HG03378 (cell line): ENCODE measurements at regions not wholly inside any gene's neighbourhood (a gene's known extent, or its start where the extent isn't known, plus 50 kb on each side); places are given as distances from the start of the nearest gene placed in this dataset.

Source experiments
- ATAC-seq: cut with Tn5 transposase; IDR thresholded peaks from one replicate; pipeline ENCODE4 v1.9.1; 2021; ENCODE audit warnings: mild to moderate bottlenecking, moderate library complexity; ENCODE audit not compliant: unreplicated experiment

DNA sequence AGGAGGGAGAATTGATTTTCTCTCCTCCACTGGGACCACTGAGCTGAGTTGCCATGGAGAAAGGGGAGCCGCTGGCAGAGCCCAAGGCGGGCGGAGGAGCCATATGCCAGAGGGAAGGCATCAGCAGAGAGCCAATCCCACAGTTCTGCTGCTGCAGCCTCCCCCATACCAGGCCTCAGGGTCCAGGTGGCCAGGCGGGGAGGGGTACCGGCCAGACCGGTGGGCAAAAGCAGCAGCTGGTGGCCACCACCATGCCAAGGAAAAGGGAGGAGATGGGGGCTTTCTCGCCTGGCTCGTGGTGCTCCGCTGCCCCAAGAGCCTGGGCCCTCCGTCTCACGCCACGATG, 72.8 kb downstream of the PITPNM2 start:
- no peak for ATAC-seq

DNA sequence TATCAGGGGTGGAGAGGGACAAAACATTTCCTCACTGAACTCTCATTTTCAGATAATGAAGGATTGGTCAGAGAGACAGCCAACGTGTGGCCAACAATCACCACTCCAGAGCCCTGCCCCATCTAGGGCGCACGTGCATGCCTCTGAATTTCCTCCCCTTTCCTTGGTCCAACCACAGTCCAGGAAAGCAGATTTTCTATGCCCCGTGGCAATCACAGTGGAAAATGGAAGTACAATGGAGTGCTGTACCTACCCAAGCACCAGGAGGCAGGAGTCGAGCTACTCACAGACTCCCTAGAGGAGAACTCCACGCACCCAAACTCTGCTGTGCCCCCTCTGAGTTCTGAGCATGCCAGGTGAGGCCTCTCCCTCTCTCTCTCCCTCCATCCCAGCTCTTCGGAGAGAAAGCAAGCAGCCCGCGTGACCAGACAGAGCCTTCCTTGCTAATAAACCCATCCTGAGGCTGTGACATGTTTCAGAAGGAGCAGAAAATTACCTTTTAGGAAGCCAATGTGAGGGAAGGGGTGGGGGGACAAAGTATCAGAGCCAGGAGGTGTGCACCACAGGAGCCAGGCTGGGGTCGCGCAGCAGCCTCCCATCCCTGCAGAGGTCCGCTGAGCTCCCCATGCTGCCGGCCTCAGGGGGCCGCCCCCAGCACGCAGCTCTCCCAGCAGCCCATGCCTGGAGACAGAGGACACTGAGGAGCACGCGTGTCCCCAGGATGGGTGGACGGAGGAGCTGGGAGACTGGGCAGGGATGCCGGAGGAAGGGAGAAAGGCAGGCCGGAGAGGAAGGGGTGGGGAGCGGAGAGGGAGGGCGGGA, 73.4 kb downstream of the PITPNM2 start:
- no peak for ATAC-seq

DNA sequence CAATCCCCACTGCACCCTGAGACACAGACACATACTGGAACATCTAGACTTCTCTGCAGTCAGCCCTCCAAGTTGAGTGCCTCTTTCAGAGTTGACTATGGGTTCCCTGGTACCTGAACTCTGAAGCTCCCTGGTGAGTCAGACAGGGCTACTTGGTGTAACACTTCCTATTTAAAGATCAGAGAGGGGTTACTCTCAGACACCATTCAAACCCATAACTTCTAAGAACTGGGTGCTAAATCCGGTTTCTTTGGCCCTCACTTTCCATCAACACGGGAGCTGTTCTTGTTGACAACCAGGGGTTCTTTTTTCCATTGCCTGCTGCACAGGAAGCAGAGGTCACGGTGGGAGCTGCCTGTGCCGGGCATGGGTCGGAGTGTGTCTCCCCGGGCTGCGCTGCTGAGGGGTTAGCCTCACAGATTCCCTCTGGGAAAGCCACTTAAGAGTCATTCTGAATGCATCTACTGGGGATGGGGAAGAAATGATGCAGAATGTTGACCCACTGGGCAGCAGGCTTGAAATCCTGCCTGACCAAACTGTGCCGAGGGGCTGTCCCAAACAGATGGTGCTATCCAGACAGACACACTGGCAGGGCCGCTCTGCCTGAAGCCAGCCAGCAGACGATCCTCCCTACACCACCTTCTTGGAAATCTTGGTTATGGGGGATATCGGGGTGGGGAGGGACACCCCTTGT, 74.1 kb downstream of the PITPNM2 start:
- no peak for ATAC-seq

DNA sequence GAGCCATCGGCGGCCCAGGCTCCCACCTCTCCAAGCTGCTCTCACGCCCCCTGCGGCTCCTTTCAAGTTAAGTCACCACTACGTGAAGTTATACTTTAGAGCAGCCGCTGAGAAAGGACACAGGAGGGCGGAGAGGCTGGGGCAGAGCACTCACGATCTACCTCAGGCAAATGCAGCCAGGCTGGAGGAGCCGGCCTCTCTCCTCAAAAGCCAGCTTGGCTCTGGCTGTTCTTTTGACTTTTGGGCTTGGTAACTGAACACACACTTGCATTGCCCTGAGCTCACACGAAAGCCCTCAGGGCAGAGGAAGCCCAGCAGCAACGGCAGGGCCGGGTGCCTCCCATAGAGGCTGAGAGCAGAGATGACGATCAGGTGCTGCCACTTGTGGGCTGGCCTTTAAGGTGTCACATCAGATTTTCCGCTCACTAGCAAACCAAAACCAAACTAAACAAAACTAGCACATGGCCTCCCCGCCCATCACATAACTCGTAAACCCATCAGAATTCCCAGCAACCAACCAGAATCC, 75.2 kb downstream of the PITPNM2 start:
- ATAC-seq: no peak

DNA sequence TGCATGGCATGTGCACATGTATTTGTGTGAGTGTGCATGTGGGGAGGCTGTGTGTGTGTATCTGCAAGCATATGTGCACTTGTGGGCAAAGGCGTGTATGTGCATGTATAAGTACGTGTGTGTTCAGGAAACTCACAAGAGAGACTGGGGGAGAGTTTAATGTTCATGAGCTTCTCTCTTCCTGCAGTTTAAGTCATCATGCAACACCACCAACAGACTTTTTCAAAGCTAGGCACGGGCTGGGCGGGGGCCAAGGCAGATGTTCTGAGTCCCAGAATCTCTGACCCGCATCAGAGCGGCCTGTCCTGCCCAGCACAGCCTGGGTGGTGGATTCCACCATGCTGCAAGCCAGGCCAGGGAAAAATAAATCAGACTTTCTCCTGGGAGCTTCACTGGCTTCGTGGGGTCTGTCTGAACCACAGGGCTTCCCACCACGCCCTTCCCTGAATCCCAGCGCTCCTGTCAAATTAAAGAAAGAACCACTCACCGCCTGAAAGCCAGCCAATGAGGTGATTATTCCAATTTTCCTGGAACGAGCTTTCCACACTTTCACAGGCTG, 75.7 kb downstream of the PITPNM2 start:
- ATAC-seq: no peak

DNA sequence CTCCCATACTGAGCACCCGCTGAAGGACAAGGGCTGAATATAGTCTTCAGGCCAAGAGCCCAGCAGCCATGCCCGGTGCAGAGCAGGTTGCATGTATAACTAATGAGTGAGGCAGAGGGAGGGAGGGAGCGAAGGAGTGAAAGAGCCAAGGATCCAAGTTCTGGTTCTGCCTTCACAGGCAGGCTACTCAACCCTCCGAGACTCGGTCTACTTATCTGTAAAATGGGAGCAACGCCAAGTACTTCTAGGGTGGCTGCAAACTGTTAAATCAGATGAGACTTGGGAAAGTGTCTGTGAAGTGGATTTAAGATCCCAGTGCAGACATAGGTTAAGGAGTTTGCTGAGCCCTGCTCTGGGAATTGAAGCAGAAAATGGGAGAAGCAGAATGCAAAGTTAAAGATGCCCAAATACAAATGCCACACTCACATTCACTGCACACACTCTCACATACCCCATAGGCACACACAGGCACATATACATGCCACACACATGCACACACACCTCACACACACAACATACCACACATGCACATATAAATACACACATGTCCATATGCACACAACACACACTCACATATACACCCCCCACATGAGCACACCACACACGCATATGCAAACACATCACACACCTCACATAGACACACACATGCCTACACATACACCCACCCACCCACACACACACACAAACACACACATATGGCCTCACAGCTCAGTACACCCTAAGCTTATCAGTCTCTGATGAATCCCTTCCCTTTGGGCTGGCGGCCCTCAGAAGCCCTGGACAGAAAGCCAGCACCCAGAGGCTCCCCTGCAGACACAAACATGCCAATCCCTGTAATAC, 76.7 kb downstream of the PITPNM2 start:
- ATAC-seq: no peak

DNA sequence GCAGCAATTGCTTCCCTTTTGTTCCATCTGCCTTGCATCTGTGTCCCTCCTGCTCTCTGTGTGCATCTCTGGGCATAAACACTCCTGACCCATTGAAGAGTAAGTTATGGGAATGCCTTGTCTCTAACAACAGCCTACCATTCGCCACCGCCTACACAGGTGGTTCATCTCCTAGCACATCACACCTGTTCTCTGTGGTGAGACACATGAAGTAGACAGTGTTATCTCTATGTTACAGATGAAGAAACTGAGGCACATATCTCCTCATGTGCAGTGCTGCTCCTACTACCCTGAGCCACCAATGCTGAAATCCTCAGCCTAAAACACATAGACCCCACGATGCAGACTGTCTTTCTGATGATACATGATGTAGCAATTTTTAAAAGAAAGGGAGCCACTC, 77.6 kb downstream of the PITPNM2 start:
- no peak for ATAC-seq

DNA sequence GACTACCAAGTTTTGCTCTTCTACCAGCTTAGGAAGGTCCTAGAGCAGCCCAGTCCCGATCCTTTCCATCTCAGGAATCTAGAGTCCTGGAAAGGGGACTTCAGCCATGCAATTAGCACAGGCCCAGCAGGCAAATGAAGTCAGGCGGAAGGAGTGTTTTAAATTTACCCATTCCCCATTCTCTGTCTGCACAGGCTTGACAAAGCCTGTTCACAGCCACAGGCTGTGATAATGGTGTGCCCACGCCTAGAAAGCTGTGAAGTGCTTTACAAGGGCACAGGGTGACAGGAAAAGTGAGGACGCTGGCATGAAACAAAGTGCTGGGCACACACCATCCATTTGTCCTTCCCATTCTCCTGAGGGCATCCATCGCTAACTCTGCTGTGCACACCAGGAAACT, 79.0 kb downstream of the PITPNM2 start:
- no peak for ATAC-seq

DNA sequence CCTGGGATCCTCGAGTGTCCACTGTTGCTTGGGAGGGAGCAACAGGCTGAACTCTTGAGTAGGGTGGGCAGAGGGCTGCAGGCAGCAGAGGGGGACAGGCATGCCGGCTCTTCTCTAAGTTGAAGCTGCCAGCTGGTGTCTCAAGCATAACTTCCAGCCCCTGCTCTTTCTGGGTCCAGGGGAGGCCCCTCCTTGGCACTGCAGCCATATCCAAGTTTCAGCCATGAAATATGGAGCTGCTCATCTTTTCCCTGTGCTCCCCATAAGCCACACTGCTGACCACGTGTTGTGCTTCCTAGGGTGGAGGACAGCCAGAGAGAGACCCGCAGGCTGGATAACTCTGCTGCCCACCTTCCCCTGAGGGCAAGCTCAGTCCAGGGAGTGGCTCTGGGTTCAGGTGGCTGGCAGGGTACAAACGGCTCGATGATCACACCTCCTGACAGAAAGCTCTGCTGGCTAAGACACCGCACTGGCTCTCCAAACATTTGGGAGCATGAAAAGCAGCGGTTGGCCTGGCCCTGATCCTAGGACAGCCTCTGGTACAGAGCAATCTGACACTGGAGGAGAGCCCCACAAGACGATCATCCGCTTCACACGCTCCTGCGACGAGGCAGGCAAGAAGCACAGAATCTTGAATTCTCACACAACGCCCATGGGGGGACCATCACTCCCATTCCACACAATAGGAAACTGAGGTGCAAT, 79.6 kb downstream of the PITPNM2 start:
- no peak for ATAC-seq

DNA sequence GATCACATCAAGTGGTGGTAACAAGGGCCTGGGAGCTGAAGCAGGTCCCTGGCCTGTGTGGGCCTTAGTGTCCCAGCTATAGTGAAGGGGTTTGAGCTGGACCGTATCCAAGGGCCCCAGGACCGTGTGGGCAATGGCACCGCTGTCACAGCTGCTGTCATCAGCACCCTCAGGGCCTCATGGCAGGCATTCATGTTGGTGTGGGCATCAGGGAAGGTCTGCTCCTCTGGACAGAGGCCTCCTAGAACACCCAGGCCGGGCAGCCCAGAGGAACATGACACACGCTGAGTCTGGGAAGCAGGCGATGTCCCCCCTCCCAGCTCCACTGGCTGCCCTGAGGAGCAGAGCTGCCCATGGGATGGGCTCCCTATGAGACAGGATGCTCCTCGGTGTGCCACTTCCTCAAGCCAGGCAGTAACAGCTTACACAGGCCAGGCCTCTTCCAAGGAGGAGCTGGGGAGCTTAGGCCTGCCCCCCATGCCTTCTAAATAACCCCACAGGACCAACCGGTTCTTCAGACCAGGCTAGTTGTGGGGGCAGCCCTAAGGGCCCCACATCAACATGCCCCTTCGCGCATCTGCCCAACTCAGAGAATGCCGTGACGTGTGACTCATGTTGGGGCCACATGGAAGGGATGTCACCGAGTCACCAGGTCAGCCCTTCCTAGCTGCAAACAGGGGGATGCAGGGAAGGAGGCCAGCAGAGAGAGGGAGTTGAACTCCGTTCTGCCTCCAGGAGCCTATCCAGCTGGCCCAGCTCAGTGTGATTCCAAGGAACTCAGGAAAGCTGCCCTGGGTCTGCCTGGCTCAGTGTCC, 80.4 kb downstream of the PITPNM2 start:
- ATAC-seq: no peak

DNA sequence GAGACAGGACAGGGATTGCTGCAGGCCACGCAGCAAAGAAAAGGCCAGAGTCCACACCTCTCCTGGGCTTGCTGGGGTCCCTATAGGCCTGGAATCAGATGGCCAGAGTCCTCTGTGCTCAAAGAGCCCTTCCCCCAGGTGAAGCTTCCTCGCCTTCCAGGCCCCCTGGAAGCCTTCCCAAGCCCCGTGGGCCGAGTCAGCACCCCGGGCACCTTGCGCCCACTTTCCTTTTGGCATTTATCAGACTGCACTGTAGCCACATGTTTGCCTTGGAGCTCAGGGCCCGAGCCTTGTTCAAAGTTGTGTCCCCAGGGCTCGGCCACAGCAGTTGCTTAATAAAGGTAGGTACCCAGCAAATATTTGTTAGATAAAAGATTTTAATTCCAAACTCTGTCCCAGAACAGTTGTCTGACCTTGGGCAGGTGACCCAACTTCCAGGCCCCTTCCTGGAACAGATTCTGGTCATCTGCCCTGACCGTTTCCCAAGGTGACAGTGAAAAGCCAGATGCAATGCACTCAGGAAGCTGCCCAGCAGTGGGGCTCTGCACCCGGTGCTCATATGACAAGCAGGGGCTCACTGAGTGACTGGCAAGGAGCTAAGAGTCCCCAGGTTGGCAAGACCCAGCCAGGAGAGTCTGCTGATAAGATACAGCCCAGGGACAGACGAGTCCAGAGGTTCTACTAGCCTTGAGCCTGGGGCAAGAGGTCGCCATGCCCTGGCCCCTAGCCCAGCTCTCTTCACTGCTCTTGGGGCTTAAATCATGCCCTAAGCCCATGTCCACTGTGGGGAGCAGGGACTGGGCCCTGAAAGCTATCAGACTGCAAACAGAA, 81.2 kb downstream of the PITPNM2 start:
- no peak for ATAC-seq

DNA sequence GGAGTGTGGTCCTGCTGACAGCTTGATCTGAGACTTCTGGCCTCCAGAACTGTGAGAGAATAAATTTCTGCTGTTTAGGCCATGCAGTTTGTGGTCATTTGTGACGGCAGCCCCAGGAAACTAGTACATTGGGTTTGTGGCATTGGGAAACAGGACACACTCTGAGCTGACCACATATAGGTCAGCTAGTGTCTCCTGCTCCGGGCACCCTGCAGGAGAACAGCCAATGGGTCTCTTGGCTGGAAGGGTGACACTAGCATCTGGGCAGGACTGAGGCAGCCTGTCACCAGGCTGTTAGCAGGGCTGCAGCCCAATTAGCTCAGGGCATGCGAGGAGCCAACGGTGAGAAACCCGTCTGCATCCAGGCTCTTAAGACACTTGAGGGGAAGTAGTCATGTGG, 83.2 kb downstream of the PITPNM2 start:
- ATAC-seq: no peak

DNA sequence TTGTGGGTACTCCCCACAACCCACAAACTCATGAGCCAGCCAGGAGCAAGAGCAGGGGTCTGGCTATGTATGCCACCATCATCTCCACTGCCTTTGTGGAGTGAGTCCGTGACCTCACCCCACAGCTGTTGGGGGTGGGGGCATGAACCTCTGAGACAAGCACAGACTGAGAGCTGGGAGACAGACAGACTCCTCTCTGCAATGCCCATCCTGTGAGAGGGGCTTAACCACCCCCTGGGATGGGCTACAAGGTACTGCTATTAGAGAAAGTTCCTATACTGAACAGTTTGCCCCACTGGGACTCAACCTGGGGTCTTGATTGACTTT, 84.5 kb downstream of the PITPNM2 start:
- ATAC-seq: no peak

DNA sequence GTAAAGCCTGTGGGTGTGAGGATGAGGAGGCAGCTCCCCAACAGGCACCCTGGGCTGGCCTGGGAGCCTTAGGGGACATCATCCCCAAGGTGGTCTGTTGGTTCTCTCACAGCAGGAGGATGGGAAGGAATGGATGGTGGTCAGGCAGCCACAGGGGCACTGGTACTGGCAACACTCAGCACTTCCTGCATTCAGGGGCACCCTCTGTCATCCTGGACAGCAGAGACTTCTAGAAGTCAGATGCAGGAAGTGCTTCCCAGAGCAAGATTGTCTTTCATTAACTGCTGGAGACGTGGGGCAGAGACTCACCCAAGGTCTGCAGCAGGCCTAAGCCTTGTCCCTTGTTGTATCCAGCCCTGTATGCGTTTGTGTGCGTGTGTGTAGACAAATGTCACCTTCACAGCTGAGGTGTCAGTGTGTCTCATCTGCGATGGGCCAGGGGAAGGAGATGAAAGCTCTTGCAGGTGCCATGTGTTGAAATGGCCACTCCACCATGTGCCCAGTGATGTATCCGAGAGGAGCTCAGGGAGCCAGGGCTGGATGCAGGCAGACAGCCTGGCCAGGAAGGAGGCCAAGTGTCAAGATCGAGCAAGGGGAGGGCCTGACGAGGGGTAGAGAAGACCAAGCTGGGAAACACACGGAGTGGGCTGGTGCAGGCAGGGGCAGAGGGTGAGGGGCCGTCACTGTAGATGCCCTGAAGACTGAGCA, 85.1 kb downstream of the PITPNM2 start:
- ATAC-seq: no peak

DNA sequence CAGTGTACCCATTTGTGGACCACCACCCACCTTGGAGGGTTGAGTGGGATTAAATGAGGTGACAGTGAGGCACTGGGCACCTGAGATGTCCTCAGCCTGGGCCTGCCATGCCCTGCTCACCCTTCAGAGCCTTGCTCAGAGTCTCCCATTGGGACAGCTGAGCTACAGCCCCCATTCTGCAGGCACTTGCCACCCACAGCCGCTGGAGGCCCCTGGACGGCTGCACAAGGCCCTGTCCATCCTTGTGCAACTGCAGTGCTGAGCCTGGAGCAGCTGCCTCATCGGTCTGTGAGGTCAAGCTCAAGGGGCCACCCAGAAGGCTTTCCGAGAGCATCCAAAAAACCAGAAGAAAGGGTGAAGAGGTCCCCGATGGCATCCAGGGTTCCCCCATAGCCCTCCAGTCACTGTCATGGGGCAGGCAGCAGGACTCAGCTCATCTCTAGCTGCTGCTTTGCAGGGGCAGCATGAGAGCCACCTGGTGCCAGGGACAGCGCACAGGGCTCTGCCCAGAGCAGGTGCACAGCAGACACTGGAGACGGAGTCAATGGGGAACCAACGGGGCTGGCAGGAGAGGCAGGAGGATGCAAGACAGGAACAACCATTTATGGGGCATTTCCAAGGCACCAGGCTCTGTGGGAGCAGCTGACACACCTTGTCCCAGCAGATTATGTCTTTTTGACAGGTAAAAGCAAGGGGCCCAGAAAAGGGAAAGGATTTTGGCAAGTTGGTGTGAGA, 84.6 kb downstream of the ARL6IP4 start:
- no peak for ATAC-seq

DNA sequence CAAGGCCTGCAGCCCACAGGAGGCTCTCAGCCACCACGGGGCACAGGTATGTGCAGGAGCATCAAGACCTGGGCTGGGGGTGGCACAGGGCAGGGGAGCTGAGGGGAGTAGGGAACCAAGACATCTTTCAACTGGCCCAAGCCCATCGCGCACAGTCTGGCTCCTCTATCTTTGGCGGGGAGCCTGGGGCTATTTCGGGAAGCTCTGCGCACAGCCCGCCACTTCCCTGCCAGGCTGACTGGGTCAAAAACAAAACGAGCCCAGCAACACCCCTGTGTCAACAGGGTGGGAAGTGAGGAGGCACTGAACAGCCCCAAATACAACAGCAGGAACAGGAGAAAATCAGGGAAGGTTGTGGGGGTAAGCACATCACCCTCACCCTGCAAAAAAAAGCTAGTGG, 83.9 kb downstream of the ARL6IP4 start:
- ATAC-seq: no peak

DNA sequence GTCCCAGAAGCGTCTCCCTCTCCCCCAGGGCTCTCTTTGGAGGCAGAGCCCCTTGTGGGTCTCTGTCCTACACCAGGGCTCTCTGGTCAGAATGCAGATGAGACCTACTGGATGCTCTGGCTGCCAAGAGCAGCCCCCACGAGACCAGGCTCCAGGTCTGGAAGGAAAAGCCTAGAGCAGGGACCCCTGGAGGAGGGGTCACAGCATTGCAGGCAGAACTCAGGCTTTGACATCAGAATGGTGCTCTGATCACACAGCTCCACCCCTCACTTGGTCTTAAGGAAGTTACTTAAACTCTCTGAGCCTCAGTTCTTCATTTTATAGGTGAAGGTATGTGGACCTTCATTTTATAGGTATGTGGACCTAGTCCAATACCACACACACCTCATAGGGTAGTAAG, 83.1 kb downstream of the ARL6IP4 start:
- no peak for ATAC-seq
